HL-60 (cell line): ENCODE measurements at regions not wholly inside any gene's neighbourhood (a gene's known extent, or its start where the extent isn't known, plus 50 kb on each side); places are given as distances from the start of the nearest gene placed in this dataset.

Source experiments
- POLR2AphosphoS5 ChIP-seq: IDR thresholded peaks from 2 replicates; pipeline ENCODE4 v1.6.1; 2012; ENCODE audit warnings: low read depth
- TF ChIP-seq, protein P1 (sequence below): IDR thresholded peaks from one replicate; pipeline ENCODE4 v1.5.1; 2011; ENCODE audit warnings: low read length, control low read depth, inconsistent platforms; ENCODE audit not compliant: insufficient read depth
- TF ChIP-seq, protein P2 (sequence below): IDR thresholded peaks from 2 replicates; pipeline ENCODE4 v1.6.1; 2012; ENCODE audit warnings: low read depth; ENCODE audit not compliant: insufficient replicate concordance

DNA sequence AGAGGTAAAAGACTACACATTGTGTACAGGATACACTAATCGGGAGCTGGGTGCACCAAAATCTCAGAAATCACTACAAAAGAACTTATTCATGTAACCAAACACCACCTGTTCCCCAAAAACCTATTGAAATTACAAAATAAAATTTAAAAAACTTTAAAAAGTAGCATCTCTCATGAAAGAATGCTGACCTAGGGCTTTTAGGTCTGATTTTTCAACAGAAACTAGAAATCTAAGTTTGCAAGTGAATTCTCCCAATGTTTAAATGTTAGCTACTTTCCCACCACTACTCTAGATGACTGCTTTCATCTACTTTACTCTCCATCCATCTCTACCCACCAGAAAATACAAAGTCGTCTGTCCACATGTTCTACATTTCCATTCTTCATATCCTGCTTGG, 1447.7 kb downstream of the RPA4 start:
- TF ChIP-seq, protein P1, sequence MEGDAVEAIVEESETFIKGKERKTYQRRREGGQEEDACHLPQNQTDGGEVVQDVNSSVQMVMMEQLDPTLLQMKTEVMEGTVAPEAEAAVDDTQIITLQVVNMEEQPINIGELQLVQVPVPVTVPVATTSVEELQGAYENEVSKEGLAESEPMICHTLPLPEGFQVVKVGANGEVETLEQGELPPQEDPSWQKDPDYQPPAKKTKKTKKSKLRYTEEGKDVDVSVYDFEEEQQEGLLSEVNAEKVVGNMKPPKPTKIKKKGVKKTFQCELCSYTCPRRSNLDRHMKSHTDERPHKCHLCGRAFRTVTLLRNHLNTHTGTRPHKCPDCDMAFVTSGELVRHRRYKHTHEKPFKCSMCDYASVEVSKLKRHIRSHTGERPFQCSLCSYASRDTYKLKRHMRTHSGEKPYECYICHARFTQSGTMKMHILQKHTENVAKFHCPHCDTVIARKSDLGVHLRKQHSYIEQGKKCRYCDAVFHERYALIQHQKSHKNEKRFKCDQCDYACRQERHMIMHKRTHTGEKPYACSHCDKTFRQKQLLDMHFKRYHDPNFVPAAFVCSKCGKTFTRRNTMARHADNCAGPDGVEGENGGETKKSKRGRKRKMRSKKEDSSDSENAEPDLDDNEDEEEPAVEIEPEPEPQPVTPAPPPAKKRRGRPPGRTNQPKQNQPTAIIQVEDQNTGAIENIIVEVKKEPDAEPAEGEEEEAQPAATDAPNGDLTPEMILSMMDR: no peak
- TF ChIP-seq, protein P2, sequence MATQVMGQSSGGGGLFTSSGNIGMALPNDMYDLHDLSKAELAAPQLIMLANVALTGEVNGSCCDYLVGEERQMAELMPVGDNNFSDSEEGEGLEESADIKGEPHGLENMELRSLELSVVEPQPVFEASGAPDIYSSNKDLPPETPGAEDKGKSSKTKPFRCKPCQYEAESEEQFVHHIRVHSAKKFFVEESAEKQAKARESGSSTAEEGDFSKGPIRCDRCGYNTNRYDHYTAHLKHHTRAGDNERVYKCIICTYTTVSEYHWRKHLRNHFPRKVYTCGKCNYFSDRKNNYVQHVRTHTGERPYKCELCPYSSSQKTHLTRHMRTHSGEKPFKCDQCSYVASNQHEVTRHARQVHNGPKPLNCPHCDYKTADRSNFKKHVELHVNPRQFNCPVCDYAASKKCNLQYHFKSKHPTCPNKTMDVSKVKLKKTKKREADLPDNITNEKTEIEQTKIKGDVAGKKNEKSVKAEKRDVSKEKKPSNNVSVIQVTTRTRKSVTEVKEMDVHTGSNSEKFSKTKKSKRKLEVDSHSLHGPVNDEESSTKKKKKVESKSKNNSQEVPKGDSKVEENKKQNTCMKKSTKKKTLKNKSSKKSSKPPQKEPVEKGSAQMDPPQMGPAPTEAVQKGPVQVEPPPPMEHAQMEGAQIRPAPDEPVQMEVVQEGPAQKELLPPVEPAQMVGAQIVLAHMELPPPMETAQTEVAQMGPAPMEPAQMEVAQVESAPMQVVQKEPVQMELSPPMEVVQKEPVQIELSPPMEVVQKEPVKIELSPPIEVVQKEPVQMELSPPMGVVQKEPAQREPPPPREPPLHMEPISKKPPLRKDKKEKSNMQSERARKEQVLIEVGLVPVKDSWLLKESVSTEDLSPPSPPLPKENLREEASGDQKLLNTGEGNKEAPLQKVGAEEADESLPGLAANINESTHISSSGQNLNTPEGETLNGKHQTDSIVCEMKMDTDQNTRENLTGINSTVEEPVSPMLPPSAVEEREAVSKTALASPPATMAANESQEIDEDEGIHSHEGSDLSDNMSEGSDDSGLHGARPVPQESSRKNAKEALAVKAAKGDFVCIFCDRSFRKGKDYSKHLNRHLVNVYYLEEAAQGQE: no peak
- no peak for TF ChIP-seq POLR2AphosphoS5
